ENCODE measurements at regions not wholly inside any gene's neighbourhood (a gene's known extent, or its start where the extent isn't known, plus 50 kb on each side); places are given as distances from the start of the nearest gene placed in this dataset.

DNA sequence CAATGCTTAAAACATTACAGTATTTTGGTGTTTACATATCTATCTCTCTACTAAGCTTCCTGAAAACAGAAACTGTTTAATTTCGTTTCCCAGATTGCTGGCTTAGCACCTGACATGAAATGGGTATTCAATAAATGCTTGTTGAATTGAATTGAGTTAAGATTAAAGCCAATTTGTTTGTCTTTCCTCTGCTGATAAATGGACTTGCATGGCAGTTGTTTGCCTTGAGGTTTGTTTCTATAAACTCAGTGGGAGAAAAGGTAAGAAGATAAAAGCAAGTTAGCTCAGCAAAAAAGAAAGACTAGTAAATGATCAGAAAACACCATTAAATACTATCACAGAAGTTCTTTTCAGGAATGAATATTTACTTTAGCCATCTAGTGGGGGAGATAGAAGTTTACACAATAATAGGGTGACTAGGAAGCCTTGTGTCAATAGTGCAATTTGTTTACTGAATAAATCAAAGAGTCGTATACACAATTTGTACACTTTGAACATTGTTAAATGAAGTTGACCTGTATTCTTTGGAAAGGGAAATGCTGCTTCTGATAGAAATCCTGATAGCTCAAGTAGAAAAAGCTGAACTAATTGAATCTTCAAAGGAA lies 754.5 kb upstream of the FAM98A start:
- DNase-seq, result no peak

DNA sequence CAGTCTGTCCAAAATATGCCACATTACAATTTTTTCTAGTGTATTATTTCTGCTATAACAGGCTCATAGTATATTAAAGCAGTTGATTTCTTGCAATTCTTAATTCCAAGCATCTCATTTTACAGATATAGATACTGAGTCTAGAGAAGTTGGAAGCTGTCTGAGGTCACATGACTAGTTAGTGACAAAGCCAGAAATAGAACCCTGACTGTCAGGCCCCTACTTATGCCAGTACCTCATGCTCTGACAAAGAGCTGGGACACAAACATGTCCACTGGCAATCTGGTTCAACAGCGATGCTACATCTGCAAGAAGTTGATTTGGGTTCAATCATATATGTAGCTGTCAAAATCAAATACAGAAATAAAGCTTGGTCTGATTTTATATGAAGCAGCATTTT lies 750.4 kb upstream of the FAM98A start:
- no peak for DNase-seq

DNA sequence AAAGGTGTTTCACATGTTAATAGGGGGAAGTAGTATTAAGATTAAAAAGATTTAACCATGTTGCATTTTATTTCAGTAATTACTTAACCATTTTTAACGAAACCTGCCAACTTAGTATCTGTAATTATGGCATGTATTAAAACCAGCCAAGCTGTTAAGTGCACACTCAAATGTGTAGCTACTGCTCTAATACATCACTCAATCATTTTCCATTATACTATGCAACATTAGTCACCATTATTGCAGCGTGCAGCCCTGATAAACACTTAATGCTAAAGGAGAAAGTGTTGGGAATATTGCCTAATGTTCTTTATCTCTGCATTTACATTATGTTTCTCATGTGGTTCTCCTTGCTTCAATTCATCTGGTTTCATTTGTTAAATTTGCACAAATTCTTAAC lies 745.9 kb upstream of the FAM98A start:
- no peak for DNase-seq

DNA sequence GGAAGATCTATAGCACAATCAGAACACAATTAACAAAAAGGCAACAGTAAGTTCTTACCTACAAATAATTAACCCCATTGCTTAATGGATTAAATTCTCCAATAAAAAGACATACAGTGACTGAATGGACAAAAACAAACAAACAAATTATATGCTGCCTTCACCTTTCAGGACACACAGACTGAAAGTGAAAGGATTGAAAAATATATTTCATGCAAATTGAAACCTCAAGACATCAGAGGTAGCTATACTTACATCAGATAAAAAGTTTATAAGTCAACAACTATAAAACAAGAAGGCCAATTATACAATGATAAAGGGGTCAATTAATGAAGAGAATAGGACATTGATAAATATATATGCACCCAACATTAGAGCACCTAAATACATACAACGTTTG lies 741.2 kb upstream of the FAM98A start:
- DNase-seq, result no peak

DNA sequence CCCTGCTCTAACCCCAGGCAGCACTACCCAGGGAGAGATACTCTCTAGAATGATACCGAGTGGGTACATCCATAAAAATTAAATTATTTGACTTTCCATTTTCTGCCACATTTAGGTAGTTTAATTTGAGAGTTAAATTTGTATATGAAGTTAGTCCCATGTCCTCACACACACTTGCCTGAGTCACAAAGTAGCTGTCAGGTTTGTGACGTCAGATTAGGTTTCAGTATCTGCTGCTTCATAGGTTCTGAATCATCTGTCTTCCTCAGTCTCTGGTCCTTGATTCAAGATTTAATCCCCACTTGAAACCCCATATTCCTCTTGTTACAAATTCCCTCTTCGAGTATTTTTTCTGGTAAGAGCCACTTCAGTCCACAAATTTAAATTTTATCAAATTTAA lies 738.6 kb upstream of the FAM98A start:
- DNase-seq, result no peak

DNA sequence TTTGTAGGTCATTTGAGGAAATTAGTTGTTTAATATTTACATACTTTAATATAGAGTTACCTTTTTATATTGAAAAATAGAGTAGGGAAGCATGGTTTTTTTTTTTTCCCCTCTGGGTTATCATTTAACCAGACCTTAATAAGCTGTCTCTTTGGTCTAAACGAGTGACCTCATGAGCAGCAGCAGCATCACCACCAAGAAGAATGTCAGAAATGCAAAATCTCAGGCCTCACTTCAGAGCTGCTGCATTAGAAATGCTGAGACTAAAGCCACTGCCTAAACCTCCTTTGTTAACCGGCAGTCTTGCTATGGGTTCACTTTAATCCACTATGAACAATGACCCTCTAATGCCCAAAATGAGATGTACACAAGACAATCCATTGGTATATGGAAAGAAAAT lies 733.7 kb upstream of the FAM98A start:
- DNase-seq, result no peak

DNA sequence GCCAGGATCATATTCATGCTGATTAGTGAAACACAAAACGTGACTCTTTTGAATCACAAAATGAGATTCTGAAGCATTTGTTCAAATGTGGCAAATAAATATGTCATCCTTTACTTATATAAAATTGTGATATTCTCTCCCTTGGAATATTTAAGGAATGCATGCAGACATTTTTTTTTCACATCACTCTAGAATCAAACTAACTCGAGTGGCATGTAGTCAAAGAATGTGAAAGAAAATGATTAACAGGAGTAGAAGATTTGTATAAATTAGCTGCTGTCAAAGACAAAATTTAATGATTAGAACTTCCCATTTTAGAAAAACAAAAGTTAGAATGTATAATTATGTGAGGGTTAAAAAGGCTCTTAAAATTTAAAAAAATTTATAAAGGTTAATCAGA lies 721.0 kb upstream of the FAM98A start:
- DNase-seq, result no peak

DNA sequence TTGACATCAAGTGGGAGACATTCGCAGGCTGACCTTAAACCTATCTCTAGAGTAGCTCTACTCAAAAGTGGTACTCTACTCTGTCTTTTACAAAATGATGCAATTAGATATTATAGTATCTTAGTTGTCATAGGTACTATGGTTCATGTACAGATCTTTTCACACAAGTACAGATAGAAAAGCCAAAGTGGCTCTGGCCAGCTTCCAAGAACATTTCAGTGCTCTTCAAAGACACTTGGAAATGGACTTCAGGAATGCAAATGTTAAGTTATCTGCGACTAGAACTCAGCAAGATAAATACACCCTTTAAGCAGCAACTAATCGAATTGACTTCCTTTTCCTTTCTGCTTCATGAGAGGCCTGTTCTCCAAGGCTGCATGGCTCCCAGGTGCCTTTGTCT lies 718.7 kb upstream of the FAM98A start:
- DNase-seq, result no peak

DNA sequence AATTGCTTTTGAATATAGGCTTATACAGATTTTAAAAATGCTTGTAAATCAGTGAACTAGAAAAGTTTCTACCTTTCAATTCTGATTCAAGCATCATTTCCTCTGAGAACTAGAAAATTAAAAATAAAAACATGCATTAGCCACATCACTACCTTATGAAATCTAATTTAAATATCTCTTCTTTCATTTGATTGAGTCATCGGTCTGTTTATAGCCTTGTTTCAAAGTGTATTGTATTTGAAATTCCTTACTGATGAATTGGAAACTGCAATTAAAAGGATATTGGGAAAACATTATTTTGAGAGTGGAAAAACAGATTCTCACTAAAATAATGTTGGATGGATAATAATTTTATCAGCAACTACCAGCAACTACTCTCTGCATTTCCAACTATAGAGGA lies 717.7 kb upstream of the FAM98A start:
- no peak for DNase-seq

DNA sequence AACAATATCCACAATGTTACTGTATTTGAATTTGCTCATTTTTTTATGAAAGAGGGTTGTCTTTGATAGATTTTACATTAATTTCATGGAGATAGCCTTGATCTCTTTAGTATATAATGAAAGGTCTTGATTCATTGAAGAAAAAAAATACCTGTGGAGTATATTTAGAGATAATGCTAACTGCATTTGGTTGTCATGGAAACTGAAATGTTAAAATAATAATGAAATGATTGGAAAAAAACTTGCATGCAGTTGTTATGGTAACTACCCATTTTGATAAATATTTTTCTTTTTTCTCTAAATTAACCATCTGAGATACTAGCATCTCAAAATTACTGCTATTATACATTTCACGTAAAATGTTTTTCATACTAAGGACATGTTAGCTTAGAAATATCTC lies 712.7 kb upstream of the FAM98A start:
- no peak for DNase-seq

DNA sequence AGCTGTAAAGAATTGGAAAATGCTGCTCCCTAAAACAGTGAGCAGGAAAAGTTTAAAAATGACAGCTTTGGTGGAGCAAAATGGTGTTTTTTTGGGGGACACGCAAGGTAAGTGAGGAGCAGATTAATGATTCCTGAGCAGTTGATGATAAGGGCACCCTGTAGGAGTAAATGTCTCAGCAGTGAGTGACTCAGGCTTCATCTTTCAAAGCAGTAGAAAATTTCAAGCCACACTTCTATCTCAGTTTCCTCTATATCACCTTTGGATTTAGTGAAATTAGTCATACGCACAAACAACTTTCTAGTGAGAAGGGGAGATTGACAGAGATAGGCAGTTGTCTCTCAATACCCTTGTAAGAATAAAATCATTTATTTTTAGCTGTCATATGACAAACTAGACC lies 709.0 kb upstream of the FAM98A start:
- DNase-seq, result no peak

DNA sequence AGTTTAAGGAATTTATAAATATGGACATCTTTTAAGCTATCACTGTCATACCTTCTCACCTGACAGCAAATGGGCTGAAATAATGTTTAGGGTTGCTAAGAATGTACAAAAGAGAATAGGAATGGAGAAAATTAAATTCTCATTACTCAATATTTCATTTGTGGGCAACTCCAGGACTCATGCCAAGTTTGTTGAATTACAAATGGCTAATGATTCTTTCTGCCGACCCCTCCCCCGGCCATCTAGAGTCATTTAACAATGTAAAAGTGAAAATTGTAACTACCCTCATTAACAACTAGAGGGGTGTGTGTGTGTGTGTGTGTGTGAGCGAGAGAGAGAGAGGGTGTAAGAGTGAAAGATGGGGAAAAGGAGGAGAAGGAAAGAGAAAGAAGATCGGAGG lies 708.5 kb upstream of the FAM98A start:
- no peak for DNase-seq

DNA sequence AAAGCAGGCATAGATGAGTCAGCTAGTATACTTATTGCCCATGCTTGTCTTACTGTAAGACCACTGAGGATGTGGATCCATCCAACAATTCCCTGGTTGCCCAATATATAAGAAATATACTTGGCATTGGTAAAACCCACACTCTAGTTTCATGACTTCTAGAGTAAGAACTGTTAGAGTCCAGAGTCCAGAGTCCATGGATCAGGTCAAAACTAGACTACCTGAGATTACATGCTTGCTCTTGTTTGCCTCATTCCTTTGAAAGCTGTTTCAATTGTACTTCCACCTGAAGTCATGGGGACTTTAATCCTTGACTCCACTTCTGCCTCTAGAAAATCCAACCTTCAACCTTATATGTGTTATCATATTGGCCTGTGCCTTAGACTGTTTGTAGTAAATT lies 707.6 kb upstream of the FAM98A start:
- DNase-seq, result no peak

DNA sequence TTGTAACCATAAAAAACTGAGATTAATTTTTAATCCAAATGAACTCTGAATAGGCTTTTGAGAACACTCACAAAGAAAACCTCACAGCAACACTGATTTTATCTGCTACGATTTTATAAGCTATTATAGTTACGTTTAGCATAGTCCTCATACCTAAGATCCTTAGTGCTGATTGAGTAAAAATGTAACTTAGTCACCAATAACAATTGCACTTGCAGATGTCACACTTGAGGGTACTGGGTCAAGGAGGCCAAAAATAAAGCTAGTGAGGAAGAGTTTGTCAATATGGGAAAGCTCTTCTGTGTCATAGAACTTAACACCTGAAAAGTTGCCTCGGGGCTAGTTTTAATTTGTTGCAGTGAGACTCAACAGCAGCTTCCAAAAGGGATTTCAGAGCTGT lies 706.5 kb upstream of the FAM98A start:
- DNase-seq, result no peak

DNA sequence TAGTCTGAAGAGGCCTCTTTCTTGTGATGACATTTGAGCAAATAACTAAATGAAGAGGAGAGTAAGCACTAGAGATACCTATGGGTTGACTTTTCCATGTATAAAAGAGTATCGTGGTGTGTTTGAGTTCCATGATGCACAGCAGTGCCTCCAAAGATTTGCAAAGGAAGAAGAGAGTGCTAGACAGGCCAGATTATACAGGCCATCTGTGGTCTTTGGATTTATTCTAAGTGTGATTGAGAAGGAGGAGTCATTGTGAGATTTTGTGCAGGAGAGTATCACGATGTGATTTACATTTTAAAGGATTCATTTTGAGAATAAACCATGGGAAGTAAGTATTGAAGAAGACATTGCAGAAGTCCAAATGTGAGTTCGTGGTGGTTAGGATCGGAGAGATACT lies 695.9 kb upstream of the FAM98A start:
- DNase-seq, result no peak

DNA sequence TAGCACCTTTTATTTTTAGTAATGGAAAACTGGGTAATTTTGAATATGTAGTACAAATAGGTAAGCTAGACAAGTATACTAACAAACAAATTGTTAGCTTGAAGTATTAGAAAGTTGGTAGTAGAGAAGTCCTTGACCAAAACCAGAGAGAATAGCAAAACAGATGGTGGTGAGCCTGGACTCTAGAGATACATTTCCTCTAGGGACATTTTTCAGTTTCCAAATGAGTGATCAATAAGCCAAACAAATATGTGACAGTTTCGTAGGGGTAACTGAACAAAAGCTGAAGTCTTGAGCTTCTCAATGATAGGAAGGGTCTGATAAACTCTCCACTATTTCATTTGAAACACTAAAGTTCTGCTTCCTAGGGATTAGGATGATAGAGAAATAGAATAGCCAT lies 692.0 kb upstream of the FAM98A start:
- no peak for DNase-seq

DNA sequence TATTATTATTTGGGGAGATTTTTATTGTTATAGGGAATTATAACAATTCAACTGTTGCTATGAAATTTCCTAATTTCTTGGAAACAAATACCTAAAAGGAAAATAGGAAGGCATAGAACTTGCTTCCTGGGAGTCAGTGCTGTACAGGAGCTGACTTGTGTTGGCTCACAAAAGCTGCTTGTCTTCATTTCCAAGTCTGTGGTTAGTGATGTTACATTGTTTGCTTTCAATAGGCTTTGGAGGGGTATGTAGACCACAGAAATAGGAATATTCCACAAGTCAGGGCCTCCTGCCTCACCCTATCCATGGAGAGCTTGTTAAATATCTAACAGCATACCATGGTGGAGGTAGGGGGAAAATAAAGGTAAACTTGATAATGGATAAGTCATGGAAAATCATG lies 688.9 kb upstream of the FAM98A start:
- no peak for DNase-seq

DNA sequence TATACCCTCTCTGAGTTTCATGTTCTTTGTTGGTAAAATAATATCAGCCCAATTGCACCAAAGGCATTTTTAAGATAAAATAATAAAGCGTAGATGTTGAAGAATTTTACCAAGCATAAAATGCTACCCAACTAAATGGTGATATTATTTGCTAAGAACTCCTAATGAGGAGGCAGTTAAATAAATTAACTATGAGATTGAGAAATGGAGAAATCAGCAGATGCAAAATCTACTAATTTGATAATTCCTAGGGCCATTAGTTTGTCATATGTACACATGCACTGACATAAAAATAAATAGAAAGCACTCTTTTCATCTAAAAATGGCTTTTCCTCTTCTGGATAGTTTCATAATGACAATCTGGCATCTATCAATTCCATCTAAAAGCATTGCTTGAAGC lies 681.5 kb upstream of the FAM98A start:
- DNase-seq, result no peak

DNA sequence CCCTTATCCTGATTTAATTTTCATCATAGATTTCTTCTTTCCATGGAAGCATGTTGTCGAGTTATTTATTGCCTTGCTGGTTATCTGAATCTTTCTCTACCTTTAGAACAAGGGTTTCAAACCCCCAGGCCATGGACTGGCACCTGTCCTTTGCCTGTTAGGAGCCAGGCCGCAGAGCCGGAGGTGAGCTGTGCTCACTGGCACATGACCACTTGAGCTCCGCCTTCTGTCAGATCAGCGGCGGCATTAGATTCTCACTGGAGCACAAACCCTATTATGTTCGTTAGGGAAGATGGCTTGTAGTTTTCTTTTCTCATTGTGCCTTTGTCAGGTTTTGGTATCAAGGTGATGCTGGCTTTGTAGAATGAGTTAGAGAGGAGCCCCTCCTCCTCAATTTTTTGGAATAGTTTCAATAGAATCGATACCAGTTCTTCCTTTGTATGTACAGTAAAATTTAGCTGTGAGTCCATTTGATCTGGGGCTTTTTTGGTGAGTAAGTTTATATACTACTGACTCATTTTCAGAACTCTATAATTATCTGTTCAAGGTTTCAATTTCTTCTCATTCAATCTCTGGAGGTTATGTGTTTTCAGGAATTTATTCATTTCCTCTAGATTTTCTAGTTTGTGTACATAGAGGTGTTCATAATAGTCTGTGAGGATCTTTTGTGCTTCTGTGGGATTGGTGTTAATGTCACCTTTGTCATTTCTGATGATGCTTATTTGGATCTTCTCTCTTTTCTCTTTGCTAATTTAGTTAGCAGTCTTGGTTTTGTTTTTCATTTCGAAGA lies 668.0 kb upstream of the FAM98A start:
- DNase-seq, result no peak

DNA sequence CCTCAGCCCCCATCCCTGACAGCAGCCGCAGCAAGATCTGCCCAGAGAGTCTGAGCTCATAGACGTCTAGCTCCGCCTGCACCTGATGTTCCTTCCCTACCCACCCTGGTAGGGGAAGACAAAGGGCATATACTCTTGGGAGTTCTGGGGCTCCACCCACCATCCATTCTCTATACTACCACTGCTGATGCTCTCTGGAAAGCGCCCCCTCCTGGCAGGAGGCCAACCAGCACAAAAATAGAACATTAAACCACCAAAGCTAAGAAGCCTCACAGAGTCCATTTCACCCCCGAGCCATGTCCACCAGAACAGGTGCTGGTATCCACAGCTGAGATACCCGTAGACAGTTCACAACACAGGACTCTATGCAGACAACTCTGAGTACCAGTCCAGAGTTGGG lies 662.6 kb upstream of the FAM98A start:
- DNase-seq, result no peak

DNA sequence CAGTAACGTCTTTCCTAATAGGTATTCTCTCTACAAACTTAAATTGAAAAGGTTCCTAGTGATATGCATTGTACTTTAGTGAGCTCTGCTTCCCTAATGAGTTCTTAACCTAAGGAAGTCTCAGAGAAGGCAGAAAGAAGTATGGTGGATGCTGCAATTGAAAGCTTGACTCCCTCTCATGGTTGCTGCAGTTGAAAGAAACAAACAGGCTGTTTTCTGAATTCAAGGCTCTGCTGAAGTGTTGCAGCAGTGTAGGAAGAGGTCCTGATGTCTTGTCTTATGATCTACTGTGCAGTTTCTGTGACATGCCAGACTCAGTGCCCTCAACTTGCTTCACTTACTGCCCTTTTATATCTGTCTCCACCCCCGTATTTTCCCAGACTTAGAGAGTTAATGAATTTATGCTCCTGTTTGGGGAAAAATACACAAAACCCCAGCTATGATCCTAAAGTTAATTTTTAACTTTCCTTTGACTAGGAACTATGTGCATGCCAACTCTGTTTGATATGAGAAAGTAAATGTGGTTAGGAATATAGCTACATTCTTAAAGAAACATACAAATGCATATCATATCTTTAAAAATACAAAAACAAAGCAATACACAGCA lies 655.3 kb upstream of the FAM98A start:
- DNase-seq, result no peak

DNA sequence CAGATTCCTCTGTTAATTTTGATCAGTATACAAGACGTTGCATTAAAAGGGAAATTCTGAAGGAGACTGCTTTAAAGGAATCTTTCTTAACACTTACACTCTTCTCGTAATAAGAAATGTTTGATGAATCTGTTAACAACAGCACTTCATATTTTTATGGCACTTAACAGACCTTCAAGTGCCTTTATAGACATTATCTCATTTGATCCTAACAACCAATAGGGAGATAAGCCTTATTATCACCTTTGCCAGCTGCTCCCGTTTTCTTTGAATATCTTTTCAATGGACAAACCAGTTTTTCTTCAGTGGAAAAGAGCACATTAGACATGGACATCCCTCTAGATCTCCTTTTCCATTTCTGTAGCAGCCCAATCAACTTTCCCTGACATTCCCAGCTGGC lies 653.0 kb upstream of the FAM98A start:
- DNase-seq, result no peak

DNA sequence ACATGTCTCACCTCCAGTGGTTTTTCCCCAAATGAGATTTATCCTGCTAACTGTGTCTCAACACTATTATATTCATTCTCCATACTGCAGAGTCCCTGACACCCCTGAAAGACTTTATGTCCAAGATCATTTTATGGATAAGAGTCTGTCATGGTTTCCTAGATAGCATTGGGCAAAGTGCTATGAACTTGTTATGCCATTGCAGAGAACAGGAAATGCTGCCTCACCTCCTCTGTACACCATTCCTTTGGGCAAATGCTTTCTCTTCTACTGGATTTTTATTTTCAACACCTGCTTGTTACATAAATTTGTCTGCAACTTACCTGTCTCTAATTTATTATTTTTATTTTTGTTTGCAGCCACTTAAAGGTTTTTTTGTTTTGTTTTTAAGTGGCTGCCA lies 652.5 kb upstream of the FAM98A start:
- no peak for DNase-seq

DNA sequence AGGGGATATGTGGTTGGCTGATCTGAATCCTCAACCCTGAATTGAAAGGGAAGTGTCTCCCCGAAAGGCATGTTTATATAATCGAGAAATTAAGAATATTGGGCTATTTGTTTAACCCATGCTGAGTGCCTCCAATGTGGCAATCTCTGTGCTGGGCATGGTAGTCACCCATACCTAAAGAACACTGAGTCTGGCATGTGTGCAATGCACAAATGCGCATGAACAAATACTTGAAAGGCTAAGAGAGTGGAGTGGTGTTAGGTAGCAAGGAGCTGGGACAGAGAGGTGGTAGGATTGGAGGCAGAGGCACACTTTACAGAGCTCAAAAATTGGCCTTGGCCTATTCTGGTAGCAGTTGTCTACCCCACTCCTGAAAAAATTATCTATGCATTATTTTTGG lies 645.1 kb upstream of the FAM98A start:
- no peak for DNase-seq

DNA sequence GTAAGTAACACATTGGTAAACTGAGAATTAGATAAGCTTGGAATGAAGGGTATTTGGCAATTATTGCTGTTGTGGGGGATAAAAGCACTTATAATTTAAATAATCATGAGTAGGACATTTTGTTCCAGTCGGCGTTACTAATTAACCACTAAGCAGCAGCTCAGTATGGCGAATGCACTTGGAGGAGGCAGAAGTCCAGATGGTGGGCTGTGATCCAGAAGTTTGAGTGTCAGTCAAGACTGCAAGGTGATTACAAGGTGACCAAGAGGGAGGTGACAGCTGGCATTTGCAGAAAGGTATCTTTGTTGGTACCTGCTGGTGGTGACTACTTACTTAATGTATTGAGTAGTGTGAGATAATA lies 643.6 kb upstream of the FAM98A start:
- DNase-seq, result no peak
